GM12891 (cell line): ENCODE measurements at regions not wholly inside any gene's neighbourhood (a gene's known extent, or its start where the extent isn't known, plus 50 kb on each side); places are given as distances from the start of the nearest gene placed in this dataset.
"Not testable (repeated sequence)": the region's sequence is repeated elsewhere in the genome, so short reads cannot be mapped to it uniquely, and the experiment has no call there.

Source experiments
- DNase-seq: peaks from one replicate; pipeline ENCODE4 v3.0.0; 2011; ENCODE audit warnings: low spot score; ENCODE audit not compliant: insufficient read length
- FAIRE-seq: peaks from 2 replicates; lab custom pipeline; 2011; peaks lifted over from hg19 to GRCh38; lab: Jason Lieb, UNC
- PAX5 ChIP-seq: IDR thresholded peaks from 2 replicates; pipeline ENCODE4 v1.6.1; 2011; ENCODE audit warnings: low read length, moderate library complexity, mild to moderate bottlenecking; ENCODE audit not compliant: insufficient read depth, severe bottlenecking
- POLR2A ChIP-seq: IDR thresholded peaks from 2 replicates; pipeline ENCODE4 v1.6.1; 2011; ENCODE audit warnings: low read depth, low read length, control low read depth
- POLR2AphosphoS5 ChIP-seq: IDR thresholded peaks from 2 replicates; pipeline ENCODE4 v1.6.1; 2011; ENCODE audit warnings: low read depth, low read length, control low read depth
- POU2F2 ChIP-seq: IDR thresholded peaks from 2 replicates; pipeline ENCODE4 v1.6.1; 2011; ENCODE audit warnings: low read depth, mild to moderate bottlenecking, control low read depth, low read length, moderate library complexity
- SPI1 ChIP-seq: IDR thresholded peaks from 2 replicates; pipeline ENCODE4 v1.6.1; 2011; ENCODE audit warnings: low read depth, low read length, control low read depth
- TAF1 ChIP-seq: IDR thresholded peaks from 2 replicates; pipeline ENCODE4 v1.6.1; 2011; ENCODE audit warnings: low read depth, low read length, control low read depth

DNA sequence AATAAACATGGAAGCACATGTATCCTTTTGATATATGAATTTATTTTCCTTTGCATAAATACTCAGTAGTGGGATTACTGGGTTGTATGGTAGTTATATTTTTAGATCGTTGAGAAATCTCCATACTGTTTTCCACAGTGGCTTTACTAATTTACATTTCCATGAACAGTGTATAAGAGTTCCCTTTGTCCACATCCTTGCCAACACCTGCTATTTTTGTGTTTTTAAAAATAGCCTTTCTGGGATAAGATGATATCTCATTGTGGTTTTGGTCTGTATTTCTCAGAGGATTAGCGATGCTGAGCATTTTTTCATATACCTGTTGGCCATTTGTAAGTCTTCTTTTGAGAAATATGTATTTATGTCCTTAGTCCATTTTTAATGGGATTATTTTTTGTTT is 329.2 kb upstream of the KITLG start:
- DNase-seq (no peak), FAIRE-seq (no peak)
- no peak for TF ChIP-seq TAF1
- TF ChIP-seq POLR2AphosphoS5 = no peak
- no peak for TF ChIP-seq SPI1
- TF ChIP-seq PAX5 = no peak
- TF ChIP-seq POU2F2 = no peak
- no peak for TF ChIP-seq POLR2A

DNA sequence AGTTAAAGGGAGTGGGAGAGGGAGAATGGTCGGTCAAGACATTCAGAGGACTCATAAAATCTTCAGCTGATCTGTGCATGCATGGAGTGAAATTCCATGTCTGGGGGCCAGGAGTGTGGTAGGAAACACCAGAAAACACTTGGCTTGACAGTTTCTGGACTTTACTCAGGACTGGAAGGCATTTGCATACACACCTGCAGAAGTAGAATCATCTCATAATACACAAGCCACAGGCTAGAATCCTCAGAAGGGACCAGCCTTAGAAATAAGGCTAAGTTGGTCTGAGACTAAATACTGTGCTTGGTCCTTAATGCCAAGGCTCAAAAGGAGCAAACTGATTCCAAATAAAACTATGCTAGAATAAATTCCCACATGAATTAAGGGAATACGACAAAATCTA is 328.1 kb upstream of the KITLG start:
- TF ChIP-seq SPI1 (no peak), POLR2AphosphoS5 (no peak), POU2F2 (no peak), TAF1 (no peak), POLR2A (no peak), PAX5 (no peak)
- FAIRE-seq (no peak), DNase-seq (no peak)

DNA sequence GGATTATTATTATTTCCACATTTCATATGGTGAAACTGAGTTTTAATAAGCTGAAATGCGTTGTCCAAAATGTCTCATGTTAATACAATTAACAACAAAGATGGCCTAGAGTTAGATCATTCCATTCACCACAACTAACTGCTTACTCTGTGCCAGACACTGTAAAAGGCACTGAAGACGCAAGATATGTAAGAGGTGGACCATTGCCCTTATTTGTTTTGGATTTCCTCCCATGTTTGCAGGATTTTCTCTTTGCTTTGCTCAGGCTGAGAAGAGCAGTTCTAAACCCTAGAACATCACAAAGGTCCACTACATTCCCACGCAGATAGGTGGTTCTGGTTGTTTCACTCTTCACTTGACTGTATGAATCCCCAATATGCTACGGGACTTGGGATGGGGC is 324.4 kb upstream of the KITLG start:
- TF ChIP-seq POLR2A (no peak), SPI1 (no peak), POLR2AphosphoS5 (no peak), POU2F2 (no peak), TAF1 (no peak), PAX5 (no peak)
- no peak for DNase-seq
- FAIRE-seq = no peak

DNA sequence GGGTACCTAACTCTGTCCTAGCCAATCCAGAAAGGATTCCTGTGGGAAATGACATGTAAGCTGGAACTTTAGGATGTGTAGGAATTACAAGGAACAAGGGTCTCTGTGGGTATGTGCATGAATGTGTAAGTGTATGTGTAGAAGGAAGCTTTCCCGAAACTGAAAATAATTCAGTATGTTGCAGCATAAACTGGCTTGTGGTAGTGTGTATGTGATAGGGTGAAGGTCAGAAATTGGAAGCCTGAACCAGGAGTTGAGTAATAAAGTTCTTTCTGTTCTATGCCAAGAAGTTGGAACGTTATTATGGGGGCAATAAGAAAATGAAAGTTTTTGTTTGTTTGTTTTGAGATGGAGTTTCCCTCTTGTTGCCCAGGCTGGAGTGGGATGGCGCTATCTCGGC is 323.1 kb upstream of the KITLG start:
- TF ChIP-seq PAX5 (no peak), POU2F2 (no peak), TAF1 (no peak), POLR2A (no peak), POLR2AphosphoS5 (no peak), SPI1 (no peak)
- FAIRE-seq (no peak), DNase-seq (no peak)

DNA sequence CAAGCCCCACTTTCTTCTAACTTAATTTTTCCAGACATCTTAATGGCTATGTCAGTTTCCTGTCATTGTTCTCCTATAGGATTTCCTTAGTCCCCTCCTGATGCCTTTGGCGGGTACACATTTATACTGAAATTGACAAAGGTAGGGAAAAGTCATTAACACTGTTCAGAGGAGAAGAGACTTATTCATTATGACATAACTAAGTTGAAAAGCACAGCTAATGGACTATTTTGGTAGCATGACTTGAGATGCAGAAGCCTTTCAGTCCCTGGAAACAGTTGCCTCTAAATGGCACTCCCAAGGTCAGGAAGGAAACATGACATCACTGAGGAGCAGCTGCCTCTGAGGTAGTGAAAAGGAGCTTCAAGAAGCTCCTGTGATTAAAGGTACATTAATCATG is 317.5 kb upstream of the KITLG start:
- DNase-seq (no peak), FAIRE-seq (no peak)
- TF ChIP-seq POLR2A (no peak), PAX5 (no peak), TAF1 (no peak), POU2F2 (no peak), POLR2AphosphoS5 (no peak), SPI1 (no peak)

DNA sequence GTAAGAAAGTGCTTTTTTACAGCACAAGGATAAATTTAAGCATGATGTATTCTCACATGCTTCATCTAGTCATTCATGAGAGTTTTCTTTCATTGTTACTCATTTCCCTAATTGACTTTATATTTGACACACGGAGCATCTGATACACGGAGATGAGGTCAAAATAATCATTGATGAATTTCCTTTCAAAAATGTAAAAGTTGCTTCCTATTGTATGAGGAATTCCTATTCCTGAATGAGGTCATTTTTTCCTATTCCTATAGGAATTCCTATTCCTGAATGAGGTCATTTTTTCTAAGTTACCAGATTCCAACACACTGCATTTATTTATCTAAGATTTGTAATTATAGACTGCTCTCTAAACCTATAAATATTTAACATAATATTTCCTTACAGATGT is 316.7 kb upstream of the KITLG start:
- FAIRE-seq = no peak

DNA sequence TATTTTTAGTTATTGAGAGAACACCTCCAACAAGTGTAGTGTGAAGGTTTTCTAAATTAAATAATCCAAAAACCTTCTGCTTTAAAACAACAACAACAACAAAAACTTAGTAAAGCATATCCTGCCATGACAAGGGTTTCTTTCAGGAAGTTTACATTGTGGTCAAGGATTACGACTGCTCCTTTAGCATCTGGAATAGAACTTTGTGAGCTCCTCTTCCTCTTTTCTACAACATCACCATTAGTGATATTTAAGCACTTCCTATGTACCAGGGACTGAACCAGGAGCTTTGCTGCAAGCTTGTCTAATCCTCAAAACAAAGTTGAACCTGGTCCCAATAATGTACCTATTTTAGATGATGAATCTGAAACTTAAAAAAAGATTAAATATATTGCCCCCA is 315.4 kb upstream of the KITLG start:
- FAIRE-seq (no peak), DNase-seq (no peak)
- TF ChIP-seq TAF1 = no peak
- TF ChIP-seq SPI1 = no peak
- TF ChIP-seq PAX5 = no peak
- TF ChIP-seq POLR2A = no peak
- no peak for TF ChIP-seq POU2F2
- no peak for TF ChIP-seq POLR2AphosphoS5

More for the DNA sequence above, 316.7 kb upstream of the KITLG start:
- no peak for DNase-seq
- TF ChIP-seq SPI1 (no peak), POLR2A (no peak), PAX5 (no peak), POU2F2 (no peak), POLR2AphosphoS5 (no peak), TAF1 (no peak)

DNA sequence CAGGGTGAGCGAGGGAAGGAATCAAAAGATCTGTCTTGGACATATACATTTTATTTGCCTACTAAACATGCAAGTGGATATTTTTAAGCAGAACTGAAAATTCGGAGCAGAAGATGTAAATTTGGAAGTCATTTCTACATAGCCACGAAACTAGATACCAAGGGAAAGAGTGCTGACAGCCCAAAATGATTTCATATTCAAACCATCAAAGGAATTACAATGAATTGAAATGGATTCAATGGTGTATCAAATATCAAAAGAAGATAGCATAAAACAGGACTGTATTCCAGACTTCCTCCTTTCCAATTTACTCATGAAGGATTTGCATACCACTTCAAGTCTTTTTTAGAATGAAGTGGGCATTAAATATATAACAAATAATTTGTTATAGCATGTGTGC is 313.5 kb upstream of the KITLG start:
- TF ChIP-seq TAF1 (no peak), POLR2AphosphoS5 (no peak), POU2F2 (no peak), POLR2A (no peak), PAX5 (no peak), SPI1 (no peak)
- DNase-seq = no peak
- FAIRE-seq = no peak

DNA sequence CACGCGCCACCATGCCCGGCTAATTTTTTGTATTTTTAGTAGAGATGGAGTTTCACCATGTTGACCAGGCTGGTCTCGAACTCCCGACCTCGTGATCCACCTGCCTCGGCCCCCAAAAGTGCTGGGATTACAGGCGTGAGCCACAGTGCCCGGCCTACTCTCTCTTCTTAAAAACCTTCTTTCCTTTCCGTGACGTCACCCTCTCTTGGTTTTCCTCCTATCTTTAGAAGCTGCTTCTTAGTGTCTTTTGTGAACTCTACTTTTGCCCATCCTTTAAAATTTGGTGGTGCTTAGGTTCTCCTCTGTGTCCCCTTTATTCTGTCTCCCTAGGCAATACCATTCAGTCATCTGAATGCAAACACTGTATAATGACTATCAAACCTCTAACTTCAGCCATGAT is 311.2 kb upstream of the KITLG start:
- not testable (repeated sequence) for DNase-seq, FAIRE-seq

DNA sequence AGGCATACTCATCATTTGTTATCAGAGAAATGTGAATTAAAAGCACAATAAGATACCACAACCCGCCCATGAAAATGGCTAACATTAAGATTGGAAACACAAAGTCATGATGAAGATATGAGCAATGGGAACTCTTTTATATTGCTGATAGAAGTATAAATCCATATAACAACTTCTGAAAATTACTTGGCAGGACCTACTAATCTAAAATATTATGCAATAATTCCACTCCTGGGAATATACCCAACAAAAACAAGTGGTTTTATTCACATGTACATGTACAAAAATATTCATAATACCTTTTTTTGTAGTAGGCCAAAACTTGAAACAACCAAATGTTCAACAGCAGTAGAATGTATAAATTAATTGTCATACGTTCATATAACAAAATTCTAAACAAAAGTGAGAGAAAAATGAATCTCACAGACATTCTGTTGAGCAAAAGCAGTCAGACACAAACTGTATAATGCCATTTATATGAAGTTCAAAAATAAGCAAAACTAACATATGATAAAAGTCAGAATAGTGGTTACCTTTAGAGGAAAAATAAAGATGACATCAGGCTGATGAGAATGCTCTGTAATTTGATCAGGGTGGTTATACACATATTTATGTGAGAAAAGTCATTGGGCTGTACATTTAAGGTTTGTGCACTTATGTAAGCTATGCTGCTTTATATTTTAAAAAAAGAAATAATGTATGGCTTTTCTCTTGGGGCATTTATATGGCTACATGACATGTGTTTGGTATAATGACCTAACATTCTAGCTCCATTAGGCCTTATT is 309.2 kb upstream of the KITLG start:
- FAIRE-seq = no peak
- TF ChIP-seq SPI1 = no peak

More for the DNA sequence above, 309.2 kb upstream of the KITLG start:
- no peak for DNase-seq
